CD8-positive, alpha-beta memory T cell (primary cell): ENCODE measurements at regions not wholly inside any gene's neighbourhood (a gene's known extent, or its start where the extent isn't known, plus 50 kb on each side); places are given as distances from the start of the nearest gene placed in this dataset.

ENCODE experiments used
- CTCF ChIA-PET: fragments of 350-600 bp; sonication (Branson Sonifier 250); formaldehyde crosslinking; loops from one replicate; lab custom pipeline; 2021; ENCODE audit warnings: antibody characterized with exemption; lab: Charles Lee
- POLR2A ChIA-PET: fragments of 350-600 bp; sonication (Branson Sonifier 250); formaldehyde crosslinking; loops from one replicate; lab custom pipeline; 2021; ENCODE audit warnings: antibody characterized with exemption; lab: Charles Lee
- DNase-seq, 5 donors: peaks; one replicate each; pipeline versions ENCODE4 v3.0.0 to v3.0.0-alpha.2; 2020 to 2022; ENCODE audit warnings: mixed read lengths in 1 of 5
- H3K27ac ChIP-seq: one replicate; pipeline ENCODE4 v1.7.0; 2013; ENCODE audit warnings: low read depth, mild to moderate bottlenecking, low read length, moderate library complexity
- H3K27me3 ChIP-seq: 2 replicates; pipeline ENCODE4 v1.7.0; 2013; ENCODE audit warnings: low read length, mild to moderate bottlenecking; ENCODE audit not compliant: insufficient read depth, poor library complexity, severe bottlenecking
- H3K36me3 ChIP-seq: 2 replicates; pipeline ENCODE4 v1.7.0; 2013; ENCODE audit warnings: mild to moderate bottlenecking, low read length, moderate library complexity; ENCODE audit not compliant: insufficient read depth
- H3K4me1 ChIP-seq: 2 replicates; pipeline ENCODE4 v1.7.0; 2013; ENCODE audit warnings: mild to moderate bottlenecking, low read length, moderate library complexity; ENCODE audit not compliant: insufficient read depth
- H3K4me3 ChIP-seq: 2 replicates; pipeline ENCODE4 v1.7.0; 2013; ENCODE audit warnings: mild to moderate bottlenecking, low read length
- H3K9me3 ChIP-seq: 2 replicates; pipeline ENCODE4 v1.7.0; 2013; ENCODE audit warnings: mild to moderate bottlenecking, low read length
- H3K27ac Mint-ChIP-seq, 8 donors: one replicate each; pipeline ENCODE4 v1.8.0; 2020 to 2021; ENCODE audit warnings: mixed read lengths in 8 of 8, mild to moderate bottlenecking in 6 of 8, inconsistent platforms in 3 of 8, moderate library complexity in 3 of 8
- H3K27me3 Mint-ChIP-seq, 2 donors: one replicate each; pipeline ENCODE4 v1.8.0; 2020 to 2021; ENCODE audit warnings: mixed read lengths in 2 of 2, mild to moderate bottlenecking in 1 of 2, moderate library complexity in 1 of 2
- H3K36me3 Mint-ChIP-seq, 3 donors: one replicate each; pipeline ENCODE4 v1.8.0; 2020 to 2021; ENCODE audit warnings: mixed read lengths in 3 of 3, inconsistent platforms in 1 of 3, mild to moderate bottlenecking in 1 of 3
- H3K4me1 Mint-ChIP-seq, 3 donors: one replicate each; pipeline ENCODE4 v1.8.0; 2020 to 2021; ENCODE audit warnings: mixed read lengths in 3 of 3, inconsistent platforms in 1 of 3, mild to moderate bottlenecking in 1 of 3
- H3K4me3 Mint-ChIP-seq, 7 donors: one replicate each; pipeline ENCODE4 v1.8.0; 2020 to 2021; ENCODE audit warnings: mixed read lengths in 7 of 7, mild to moderate bottlenecking in 6 of 7, moderate library complexity in 4 of 7, inconsistent platforms in 2 of 7
- H3K9me3 Mint-ChIP-seq, 5 donors: one replicate each; pipeline ENCODE4 v1.8.0; 2020 to 2022; ENCODE audit warnings: mixed read lengths in 5 of 5, mild to moderate bottlenecking in 3 of 5, moderate library complexity in 2 of 5, inconsistent platforms in 1 of 5

DNA sequence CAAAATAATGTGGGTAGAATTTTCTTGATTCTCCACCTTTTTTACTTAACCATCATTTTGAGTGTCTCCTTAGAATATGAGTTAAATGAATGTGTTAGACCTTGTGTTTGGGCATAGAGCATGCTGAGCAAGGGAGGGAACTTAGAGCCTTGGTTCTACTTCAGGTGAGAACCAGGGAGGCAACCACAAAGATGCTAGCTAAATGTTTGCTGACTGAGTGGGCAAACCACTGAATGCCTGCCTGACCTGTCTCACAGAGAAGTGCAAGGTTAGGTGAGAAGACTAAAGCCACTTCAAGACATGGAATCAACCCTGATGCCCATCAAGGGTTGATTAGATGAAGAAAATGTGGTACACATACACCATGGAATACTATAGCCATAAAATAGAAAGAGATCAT is 242.6 kb upstream of the ZNF32 start:
- H3K36me3 ChIP-seq, result no peaks in the 10 kb centered on the region
- no peak overlapping the region for H3K27ac ChIP-seq
- H3K27me3 ChIP-seq, result no peaks in the 10 kb centered on the region
- H3K27me3 Mint-ChIP-seq, result peaks cover 3 to 15% of the 10 kb centered on the region in 2 donors
- DNase-seq, result no peak
- H3K9me3 ChIP-seq, result no peaks in the 10 kb centered on the region
- H3K4me3 ChIP-seq, result no peak overlapping the region
- no peaks in the 10 kb centered on the region for H3K36me3 Mint-ChIP-seq
- H3K4me3 Mint-ChIP-seq, result no peak overlapping the region
- ChIA-PET CTCF (no interaction called here), POLR2A (no interaction called here)
- no peak overlapping the region for H3K27ac Mint-ChIP-seq
- no peaks in the 10 kb centered on the region for H3K4me1 ChIP-seq
- no peaks in the 10 kb centered on the region for H3K9me3 Mint-ChIP-seq
- no peaks in the 10 kb centered on the region for H3K4me1 Mint-ChIP-seq

DNA sequence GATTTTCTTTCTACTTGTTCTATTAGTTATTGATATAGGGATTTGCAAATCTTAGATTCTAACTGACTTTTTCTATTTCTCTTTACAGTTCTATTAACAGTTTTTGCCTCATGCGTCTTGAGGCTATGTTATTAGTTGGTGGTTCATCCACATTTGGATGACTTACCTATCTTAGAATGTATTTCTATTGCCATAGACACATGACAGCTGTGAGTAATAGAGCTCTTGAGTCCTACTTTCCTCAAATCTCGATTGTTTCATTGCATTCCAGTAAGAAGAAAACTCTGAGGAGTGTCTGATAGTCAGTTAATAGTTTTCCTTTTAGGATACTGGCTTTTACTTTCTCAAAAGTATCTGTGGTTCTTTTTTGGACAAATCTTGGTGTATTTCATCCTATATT is 241.4 kb upstream of the ZNF32 start:
- Histone ChIP-seq H3K4me3 (no peak overlapping the region), H3K27me3 (no peaks in the 10 kb centered on the region), H3K4me1 (no peaks in the 10 kb centered on the region), H3K9me3 (no peaks in the 10 kb centered on the region), H3K36me3 (no peaks in the 10 kb centered on the region), H3K27ac (no peak overlapping the region)
- H3K4me1 Mint-ChIP-seq, result no peaks in the 10 kb centered on the region
- no peak overlapping the region for H3K27ac Mint-ChIP-seq
- CTCF ChIA-PET, result no interaction called here
- H3K4me3 Mint-ChIP-seq, result no peak overlapping the region
- POLR2A ChIA-PET, result no interaction called here
- H3K27me3 Mint-ChIP-seq, result peaks cover 3 to 11% of the 10 kb centered on the region in 2 donors
- DNase-seq, result no peak
- no peaks in the 10 kb centered on the region for H3K9me3 Mint-ChIP-seq
- H3K36me3 Mint-ChIP-seq, result no peaks in the 10 kb centered on the region

DNA sequence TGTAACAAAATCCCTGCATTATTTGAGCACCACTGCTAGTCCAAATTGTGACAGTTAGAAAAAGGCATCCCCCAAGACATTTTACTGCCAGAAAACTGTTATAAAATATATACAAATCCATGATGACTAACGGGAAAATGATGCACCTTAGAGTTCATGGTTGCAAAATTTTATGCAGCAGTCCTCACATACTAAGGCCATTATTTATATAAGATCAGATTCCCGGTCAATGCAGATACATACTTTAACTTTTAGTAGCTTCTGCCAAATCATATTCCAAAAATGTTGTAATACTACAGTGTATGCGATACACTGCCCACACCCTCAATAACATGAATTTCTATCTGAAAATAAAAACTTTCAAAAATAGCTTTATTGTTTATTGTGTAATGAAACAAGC is 239.9 kb upstream of the ZNF32 start:
- POLR2A ChIA-PET, result no interaction called here
- no peak for DNase-seq
- Histone ChIP-seq H3K9me3 (no peaks in the 10 kb centered on the region), H3K4me3 (no peak overlapping the region), H3K4me1 (no peaks in the 10 kb centered on the region), H3K36me3 (no peaks in the 10 kb centered on the region), H3K27me3 (no peaks in the 10 kb centered on the region), H3K27ac (no peak overlapping the region)
- H3K27ac Mint-ChIP-seq, result no peak overlapping the region
- H3K36me3 Mint-ChIP-seq, result no peaks in the 10 kb centered on the region
- no peaks in the 10 kb centered on the region for H3K4me1 Mint-ChIP-seq
- CTCF ChIA-PET, result no interaction called here
- no peak overlapping the region for H3K4me3 Mint-ChIP-seq
- H3K27me3 Mint-ChIP-seq, result peaks cover 0 to 11% of the 10 kb centered on the region in 2 donors
- H3K9me3 Mint-ChIP-seq, result no peaks in the 10 kb centered on the region

- Mint-ChIP-seq H3K36me3 (no peaks in the 10 kb centered on the region), H3K27me3 (peaks cover 2 to 4% of the 10 kb centered on the region in 2 donors), H3K4me1 (no peaks in the 10 kb centered on the region), H3K9me3 (no peaks in the 10 kb centered on the region), H3K4me3 (no peak overlapping the region), H3K27ac (no peak overlapping the region)
- Histone ChIP-seq H3K9me3 (no peaks in the 10 kb centered on the region), H3K27me3 (no peaks in the 10 kb centered on the region), H3K36me3 (no peaks in the 10 kb centered on the region), H3K4me1 (no peaks in the 10 kb centered on the region), H3K27ac (no peak overlapping the region), H3K4me3 (no peak overlapping the region)
- POLR2A ChIA-PET, result no interaction called here
- DNase-seq, result no peak
- CTCF ChIA-PET, result no interaction called here
Measured at GRCh38 chr10:43885842-43886241, 237.2 kb upstream of the ZNF32 start.

GRCh38 chr10:43885252-43885651 is 236.6 kb upstream of the ZNF32 start:
- H3K27ac Mint-ChIP-seq, result no peak overlapping the region
- H3K36me3 ChIP-seq, result no peaks in the 10 kb centered on the region
- H3K36me3 Mint-ChIP-seq, result no peaks in the 10 kb centered on the region
- peaks cover 0 to 2% of the 10 kb centered on the region in 2 donors for H3K27me3 Mint-ChIP-seq
- no peak for DNase-seq
- H3K4me3 ChIP-seq, result no peak overlapping the region
- H3K4me3 Mint-ChIP-seq, result no peak overlapping the region
- no peaks in the 10 kb centered on the region for H3K27me3 ChIP-seq
- H3K9me3 Mint-ChIP-seq, result no peaks in the 10 kb centered on the region
- H3K9me3 ChIP-seq, result no peaks in the 10 kb centered on the region
- H3K4me1 Mint-ChIP-seq, result no peaks in the 10 kb centered on the region
- ChIA-PET POLR2A (no interaction called here), CTCF (no interaction called here)
- H3K27ac ChIP-seq, result no peak overlapping the region
- H3K4me1 ChIP-seq, result no peaks in the 10 kb centered on the region

DNA sequence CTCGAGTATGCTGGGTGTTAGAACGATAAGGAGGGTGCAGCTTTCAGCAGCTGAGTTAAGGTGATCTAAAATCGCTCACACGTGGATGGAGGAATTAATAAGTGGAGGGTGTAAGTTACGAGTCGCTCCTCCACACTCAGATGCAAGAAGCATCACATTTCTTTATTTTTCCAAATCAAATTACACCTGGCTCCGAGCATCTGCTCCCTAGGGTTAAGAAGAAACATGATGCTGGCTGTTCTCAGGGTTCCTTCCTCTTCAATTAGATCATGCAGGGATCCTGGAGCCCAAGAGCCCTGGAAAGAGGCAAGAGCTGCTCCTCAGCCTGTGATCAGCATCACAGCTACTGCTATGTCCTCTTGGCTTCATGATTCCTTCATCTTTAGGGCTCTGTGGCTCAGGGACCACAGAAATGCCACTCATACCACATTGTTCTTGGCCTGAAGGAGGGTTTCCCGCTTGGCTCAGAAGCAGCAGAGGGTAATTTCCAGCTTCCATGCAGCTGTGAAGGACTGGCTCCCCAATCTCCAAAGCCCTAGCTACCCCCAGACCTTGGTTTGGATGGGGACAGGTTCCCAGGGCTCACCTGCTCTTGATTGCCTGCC is 235.9 kb upstream of the ZNF32 start:
- no peak for DNase-seq
- H3K9me3 ChIP-seq, result no peaks in the 10 kb centered on the region
- Mint-ChIP-seq H3K36me3 (no peaks in the 10 kb centered on the region), H3K4me3 (no peak overlapping the region), H3K4me1 (no peaks in the 10 kb centered on the region), H3K27me3 (peaks cover 0 to 2% of the 10 kb centered on the region in 2 donors), H3K27ac (no peak overlapping the region), H3K9me3 (no peaks in the 10 kb centered on the region)
- ChIA-PET CTCF (no interaction called here), POLR2A (no interaction called here)
- no peaks in the 10 kb centered on the region for H3K27me3 ChIP-seq
- H3K4me1 ChIP-seq, result no peaks in the 10 kb centered on the region
- H3K36me3 ChIP-seq, result no peaks in the 10 kb centered on the region
- no peak overlapping the region for H3K27ac ChIP-seq
- no peak overlapping the region for H3K4me3 ChIP-seq

GRCh38 chr10:43882711-43883110 is 234.0 kb upstream of the ZNF32 start:
- H3K4me3 Mint-ChIP-seq, result no peak overlapping the region
- Histone ChIP-seq H3K36me3 (no peaks in the 10 kb centered on the region), H3K27me3 (no peaks in the 10 kb centered on the region), H3K4me1 (no peaks in the 10 kb centered on the region), H3K27ac (no peak overlapping the region), H3K4me3 (no peak overlapping the region), H3K9me3 (no peaks in the 10 kb centered on the region)
- ChIA-PET CTCF (no interaction called here), POLR2A (no interaction called here)
- peaks cover 0 to 2% of the 10 kb centered on the region in 2 donors for H3K27me3 Mint-ChIP-seq
- DNase-seq, result no peak
- no peak overlapping the region for H3K27ac Mint-ChIP-seq
- H3K9me3 Mint-ChIP-seq, result no peaks in the 10 kb centered on the region
- no peaks in the 10 kb centered on the region for H3K36me3 Mint-ChIP-seq
- H3K4me1 Mint-ChIP-seq, result no peaks in the 10 kb centered on the region

DNA sequence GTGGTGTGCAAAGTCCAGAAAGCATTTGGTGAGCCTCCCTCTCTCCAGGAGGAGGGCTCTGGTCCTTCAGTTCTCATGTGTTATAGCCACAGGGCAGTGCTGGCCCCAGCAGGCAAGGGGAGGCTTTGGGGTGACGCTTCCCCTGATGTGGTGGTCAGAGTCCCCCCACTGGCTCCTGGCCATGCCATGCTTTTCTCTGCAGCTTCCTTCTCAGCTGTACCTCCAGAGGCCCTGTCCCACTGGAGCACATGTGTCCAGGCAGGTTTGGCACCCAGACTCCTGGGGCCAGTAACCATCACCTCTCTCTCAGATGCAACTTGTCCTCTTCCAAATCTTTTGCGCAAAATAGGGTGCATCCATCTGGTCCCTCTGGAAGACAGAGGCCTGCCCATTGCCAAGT is 233.0 kb upstream of the ZNF32 start:
- H3K4me1 ChIP-seq, result no peaks in the 10 kb centered on the region
- H3K9me3 ChIP-seq, result no peaks in the 10 kb centered on the region
- no peaks in the 10 kb centered on the region for H3K36me3 ChIP-seq
- H3K9me3 Mint-ChIP-seq, result no peaks in the 10 kb centered on the region
- H3K4me3 Mint-ChIP-seq, result no peak overlapping the region
- H3K27ac ChIP-seq, result no peak overlapping the region
- ChIA-PET CTCF (no interaction called here), POLR2A (no interaction called here)
- no peak overlapping the region for H3K27ac Mint-ChIP-seq
- H3K4me1 Mint-ChIP-seq, result no peaks in the 10 kb centered on the region
- H3K27me3 Mint-ChIP-seq, result peaks cover 0 to 2% of the 10 kb centered on the region in 2 donors
- H3K4me3 ChIP-seq, result no peak overlapping the region
- no peaks in the 10 kb centered on the region for H3K36me3 Mint-ChIP-seq
- DNase-seq, result no peak
- H3K27me3 ChIP-seq, result no peaks in the 10 kb centered on the region

DNA sequence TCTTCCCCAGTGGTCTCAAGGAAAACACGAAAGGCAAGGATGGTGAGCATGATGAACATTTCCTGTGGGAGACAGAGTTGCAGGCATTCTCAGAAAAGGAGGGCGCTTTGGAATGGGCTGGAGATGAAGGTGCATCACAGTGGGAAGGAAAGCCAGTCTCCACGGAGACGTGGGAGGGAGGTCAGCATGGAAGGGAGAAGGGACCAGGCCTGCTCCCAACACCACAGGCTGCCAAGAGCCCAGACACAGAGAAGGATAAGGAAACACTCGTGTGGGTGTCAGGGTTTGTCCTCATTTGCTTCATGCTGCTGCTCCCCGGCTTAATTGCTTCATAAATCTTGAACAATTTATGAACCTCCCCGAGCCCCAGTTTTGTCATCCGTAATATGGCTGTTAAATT is 231.5 kb upstream of the ZNF32 start:
- no peaks in the 10 kb centered on the region for H3K27me3 ChIP-seq
- no peaks in the 10 kb centered on the region for H3K9me3 ChIP-seq
- Mint-ChIP-seq H3K9me3 (no peaks in the 10 kb centered on the region), H3K27ac (no peak overlapping the region), H3K36me3 (no peaks in the 10 kb centered on the region), H3K27me3 (peaks cover 0 to 2% of the 10 kb centered on the region in 2 donors), H3K4me1 (no peaks in the 10 kb centered on the region), H3K4me3 (no peak overlapping the region)
- DNase-seq, result no peak
- H3K27ac ChIP-seq, result no peak overlapping the region
- H3K36me3 ChIP-seq, result no peaks in the 10 kb centered on the region
- CTCF ChIA-PET, result no interaction called here
- POLR2A ChIA-PET, result no interaction called here
- H3K4me3 ChIP-seq, result no peak overlapping the region
- no peaks in the 10 kb centered on the region for H3K4me1 ChIP-seq
